ENCODE measurements at regions not wholly inside any gene's neighbourhood (a gene's known extent, or its start where the extent isn't known, plus 50 kb on each side); places are given as distances from the start of the nearest gene placed in this dataset.

GRCh38 chr13:106187501-106188095, 347.9 kb downstream of the EFNB2 start:
- no peak for DNase-seq
- Histone ChIP-seq H3K27me3 (ENCODE audit: control insufficient read depth, insufficient read depth, low read length) (no peaks in the 10 kb centered on the region), H3K4me3 (ENCODE audit: low read depth, low read length) (no peak overlapping the region), H3K4me1 (ENCODE audit: control insufficient read depth, insufficient read depth, low read length, poor library complexity, severe bottlenecking) (no peaks in the 10 kb centered on the region), H3K9me3 (ENCODE audit: control insufficient read depth in 2 of 2, low read length in 2 of 2) (no peaks in the 10 kb centered on the region), H3K36me3 (ENCODE audit: control insufficient read depth, insufficient read depth, low read length) (no peaks in the 10 kb centered on the region), H3K27ac (ENCODE audit: insufficient read depth, low read length, poor library complexity, severe bottlenecking) (no peak overlapping the region)
- H3K4me1 Mint-ChIP-seq, result no peaks in the 10 kb centered on the region
- peaks cover 0 to 22% (median 3%) of the 10 kb centered on the region in 7 donors for H3K9me3 Mint-ChIP-seq
- no peaks in the 10 kb centered on the region for H3K27me3 Mint-ChIP-seq
- no peaks in the 10 kb centered on the region for H3K36me3 Mint-ChIP-seq
- no peak overlapping the region for H3K4me3 Mint-ChIP-seq
- H3K27ac Mint-ChIP-seq, result no peak overlapping the region
- no peak for ATAC-seq (ENCODE audit: low read depth in 2 of 2)

- H3K27ac Mint-ChIP-seq, result no peak overlapping the region
- Histone ChIP-seq H3K27me3 (ENCODE audit: control insufficient read depth, insufficient read depth, low read length) (no peaks in the 10 kb centered on the region), H3K4me3 (ENCODE audit: low read depth, low read length) (no peak overlapping the region), H3K27ac (ENCODE audit: insufficient read depth, low read length, poor library complexity, severe bottlenecking) (no peak overlapping the region), H3K36me3 (ENCODE audit: control insufficient read depth, insufficient read depth, low read length) (no peaks in the 10 kb centered on the region), H3K9me3 (ENCODE audit: control insufficient read depth in 2 of 2, low read length in 2 of 2) (no peaks in the 10 kb centered on the region), H3K4me1 (ENCODE audit: control insufficient read depth, insufficient read depth, low read length, poor library complexity, severe bottlenecking) (no peaks in the 10 kb centered on the region)
- H3K4me3 Mint-ChIP-seq, result no peak overlapping the region
- no peaks in the 10 kb centered on the region for H3K27me3 Mint-ChIP-seq
- no peak for DNase-seq
- H3K9me3 Mint-ChIP-seq, result peaks cover 0 to 17% (median 3%) of the 10 kb centered on the region in 7 donors
- no peaks in the 10 kb centered on the region for H3K4me1 Mint-ChIP-seq
- no peak for ATAC-seq (ENCODE audit: low read depth in 2 of 2)
- H3K36me3 Mint-ChIP-seq, result no peaks in the 10 kb centered on the region
Measured at GRCh38 chr13:106187101-106187500, 348.4 kb downstream of the EFNB2 start.

GRCh38 chr13:106186366-106187030, 349.0 kb downstream of the EFNB2 start:
- DNase-seq, result no peak
- Mint-ChIP-seq H3K27ac (peak overlapping the region in 1 of 3 donors; percentile 70), H3K4me3 (no peak overlapping the region), H3K36me3 (no peaks in the 10 kb centered on the region), H3K9me3 (peaks cover 0 to 17% (median 7%) of the 10 kb centered on the region in 7 donors), H3K4me1 (no peaks in the 10 kb centered on the region), H3K27me3 (no peaks in the 10 kb centered on the region)
- no peak for ATAC-seq (ENCODE audit: low read depth in 2 of 2)
- H3K4me1 ChIP-seq (ENCODE audit: control insufficient read depth, insufficient read depth, low read length, poor library complexity, severe bottlenecking), result no peaks in the 10 kb centered on the region
- no peak overlapping the region for H3K27ac ChIP-seq (ENCODE audit: insufficient read depth, low read length, poor library complexity, severe bottlenecking)
- no peaks in the 10 kb centered on the region for H3K36me3 ChIP-seq (ENCODE audit: control insufficient read depth, insufficient read depth, low read length)
- no peaks in the 10 kb centered on the region for H3K9me3 ChIP-seq (ENCODE audit: control insufficient read depth in 2 of 2, low read length in 2 of 2)
- no peaks in the 10 kb centered on the region for H3K27me3 ChIP-seq (ENCODE audit: control insufficient read depth, insufficient read depth, low read length)
- no peak overlapping the region for H3K4me3 ChIP-seq (ENCODE audit: low read depth, low read length)

GRCh38 chr13:106184790-106185189, 350.7 kb downstream of the EFNB2 start:
- H3K4me3 Mint-ChIP-seq, result no peak overlapping the region
- H3K36me3 Mint-ChIP-seq, result no peaks in the 10 kb centered on the region
- H3K9me3 Mint-ChIP-seq, result peaks cover 1 to 17% (median 7%) of the 10 kb centered on the region in 7 donors
- H3K27me3 ChIP-seq (ENCODE audit: control insufficient read depth, insufficient read depth, low read length), result no peaks in the 10 kb centered on the region
- H3K27me3 Mint-ChIP-seq, result no peaks in the 10 kb centered on the region
- H3K9me3 ChIP-seq (ENCODE audit: control insufficient read depth in 2 of 2, low read length in 2 of 2), result no peaks in the 10 kb centered on the region
- no peak overlapping the region for H3K4me3 ChIP-seq (ENCODE audit: low read depth, low read length)
- no peak for ATAC-seq (ENCODE audit: low read depth in 2 of 2)
- no peak overlapping the region for H3K27ac ChIP-seq (ENCODE audit: insufficient read depth, low read length, poor library complexity, severe bottlenecking)
- no peaks in the 10 kb centered on the region for H3K4me1 Mint-ChIP-seq
- no peaks in the 10 kb centered on the region for H3K4me1 ChIP-seq (ENCODE audit: control insufficient read depth, insufficient read depth, low read length, poor library complexity, severe bottlenecking)
- H3K36me3 ChIP-seq (ENCODE audit: control insufficient read depth, insufficient read depth, low read length), result no peaks in the 10 kb centered on the region
- H3K27ac Mint-ChIP-seq, result no peak overlapping the region
- DNase-seq, result no peak

GRCh38 chr13:106183410-106184065, 351.9 kb downstream of the EFNB2 start:
- Mint-ChIP-seq H3K4me3 (no peak overlapping the region), H3K27me3 (no peaks in the 10 kb centered on the region), H3K36me3 (no peaks in the 10 kb centered on the region), H3K4me1 (no peaks in the 10 kb centered on the region), H3K27ac (no peak overlapping the region), H3K9me3 (peaks cover 1 to 15% (median 7%) of the 10 kb centered on the region in 7 donors)
- Histone ChIP-seq H3K9me3 (ENCODE audit: control insufficient read depth in 2 of 2, low read length in 2 of 2) (no peaks in the 10 kb centered on the region), H3K27ac (ENCODE audit: insufficient read depth, low read length, poor library complexity, severe bottlenecking) (no peak overlapping the region), H3K4me1 (ENCODE audit: control insufficient read depth, insufficient read depth, low read length, poor library complexity, severe bottlenecking) (no peaks in the 10 kb centered on the region), H3K36me3 (ENCODE audit: control insufficient read depth, insufficient read depth, low read length) (no peaks in the 10 kb centered on the region), H3K4me3 (ENCODE audit: low read depth, low read length) (no peak overlapping the region), H3K27me3 (ENCODE audit: control insufficient read depth, insufficient read depth, low read length) (no peaks in the 10 kb centered on the region)
- no peak for ATAC-seq (ENCODE audit: low read depth in 2 of 2)
- no peak for DNase-seq

- DNase-seq, result no peak
- no peak overlapping the region for H3K4me3 ChIP-seq (ENCODE audit: low read depth, low read length)
- Mint-ChIP-seq H3K27me3 (no peaks in the 10 kb centered on the region), H3K4me3 (no peak overlapping the region), H3K27ac (no peak overlapping the region), H3K4me1 (no peaks in the 10 kb centered on the region), H3K36me3 (no peaks in the 10 kb centered on the region), H3K9me3 (peaks cover under 1 to 15% (median 7%) of the 10 kb centered on the region in 7 donors)
- no peak for ATAC-seq (ENCODE audit: low read depth in 2 of 2)
- H3K27me3 ChIP-seq (ENCODE audit: control insufficient read depth, insufficient read depth, low read length), result no peaks in the 10 kb centered on the region
- no peaks in the 10 kb centered on the region for H3K4me1 ChIP-seq (ENCODE audit: control insufficient read depth, insufficient read depth, low read length, poor library complexity, severe bottlenecking)
- no peaks in the 10 kb centered on the region for H3K9me3 ChIP-seq (ENCODE audit: control insufficient read depth in 2 of 2, low read length in 2 of 2)
- H3K27ac ChIP-seq (ENCODE audit: insufficient read depth, low read length, poor library complexity, severe bottlenecking), result no peak overlapping the region
- H3K36me3 ChIP-seq (ENCODE audit: control insufficient read depth, insufficient read depth, low read length), result no peaks in the 10 kb centered on the region
Measured at GRCh38 chr13:106182404-106182803, 353.1 kb downstream of the EFNB2 start.

- H3K4me1 ChIP-seq (ENCODE audit: control insufficient read depth, insufficient read depth, low read length, poor library complexity, severe bottlenecking), result no peaks in the 10 kb centered on the region
- H3K27me3 ChIP-seq (ENCODE audit: control insufficient read depth, insufficient read depth, low read length), result no peaks in the 10 kb centered on the region
- Mint-ChIP-seq H3K4me3 (no peak overlapping the region), H3K36me3 (no peaks in the 10 kb centered on the region), H3K27ac (no peak overlapping the region), H3K4me1 (no peaks in the 10 kb centered on the region), H3K27me3 (no peaks in the 10 kb centered on the region), H3K9me3 (peaks cover 0 to 4% (median 0%) of the 10 kb centered on the region in 7 donors)
- H3K9me3 ChIP-seq (ENCODE audit: control insufficient read depth in 2 of 2, low read length in 2 of 2), result no peaks in the 10 kb centered on the region
- ATAC-seq (ENCODE audit: low read depth in 2 of 2) (no peak), DNase-seq (no peak)
- H3K27ac ChIP-seq (ENCODE audit: insufficient read depth, low read length, poor library complexity, severe bottlenecking), result no peak overlapping the region
- H3K4me3 ChIP-seq (ENCODE audit: low read depth, low read length), result no peak overlapping the region
- H3K36me3 ChIP-seq (ENCODE audit: control insufficient read depth, insufficient read depth, low read length), result no peaks in the 10 kb centered on the region
Measured at GRCh38 chr13:106178816-106179215, 356.6 kb downstream of the EFNB2 start.

Data from CD4-positive, CD25-positive, alpha-beta regulatory T cell (primary cell).